Embryonic facial prominence (tissue), 1 donor: ENCODE measurements at regions not wholly inside any gene's neighbourhood (a gene's known extent, or its start where the extent isn't known, plus 50 kb on each side); places are given as distances from the start of the nearest gene placed in this dataset.

Source experiments
- DNase-seq: peaks from one replicate; pipeline ENCODE4 v3.0.0-alpha.2; 2016; ENCODE audit errors: extremely low spot score

GRCh38 chr4:136680761-136681160 lies 851.5 kb downstream of the PCDH18 start:
- no peak for DNase-seq

GRCh38 chr4:136680271-136680670 lies 852.0 kb downstream of the PCDH18 start:
- DNase-seq = no peak

DNA sequence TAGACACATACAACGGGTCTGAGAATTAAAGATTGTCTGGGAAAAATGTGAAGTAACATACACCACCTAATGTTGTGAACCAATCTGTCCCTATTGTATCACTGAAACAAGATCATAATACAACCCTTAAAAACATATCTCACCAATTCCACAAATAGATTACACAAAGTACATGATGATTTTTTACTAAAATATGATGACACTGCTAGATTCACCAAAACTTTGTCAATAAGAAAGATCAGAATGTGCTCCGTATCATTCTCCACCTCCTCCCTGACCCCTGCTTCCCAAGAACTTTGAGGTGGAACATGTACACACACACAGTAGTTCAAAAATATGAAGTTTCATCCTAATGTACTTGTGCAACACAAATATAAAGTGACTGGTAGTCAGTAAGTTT lies 862.0 kb downstream of the PCDH18 start:
- DNase-seq = no peak

DNA sequence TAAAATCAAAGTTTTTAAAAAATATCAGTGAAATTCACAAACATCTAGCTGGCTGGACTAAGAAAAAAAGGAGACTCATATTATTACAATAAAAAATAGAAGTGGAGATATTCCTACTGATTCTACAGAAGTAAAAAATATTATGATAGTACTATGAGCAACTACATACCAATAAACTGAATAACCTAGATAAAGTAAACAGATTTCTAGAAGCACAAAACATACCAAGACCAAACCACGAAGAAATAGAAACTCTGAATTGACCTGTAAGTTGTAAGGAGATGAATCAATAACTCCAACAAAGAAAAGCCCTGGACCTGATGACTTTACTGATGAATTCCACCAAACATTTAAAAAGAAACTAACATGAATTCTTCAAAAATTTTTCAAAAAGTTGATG lies 867.3 kb downstream of the PCDH18 start:
- DNase-seq = no peak

- DNase-seq = no peak
Observed at GRCh38 chr4:136662539-136662938, 869.8 kb downstream of the PCDH18 start.

DNA sequence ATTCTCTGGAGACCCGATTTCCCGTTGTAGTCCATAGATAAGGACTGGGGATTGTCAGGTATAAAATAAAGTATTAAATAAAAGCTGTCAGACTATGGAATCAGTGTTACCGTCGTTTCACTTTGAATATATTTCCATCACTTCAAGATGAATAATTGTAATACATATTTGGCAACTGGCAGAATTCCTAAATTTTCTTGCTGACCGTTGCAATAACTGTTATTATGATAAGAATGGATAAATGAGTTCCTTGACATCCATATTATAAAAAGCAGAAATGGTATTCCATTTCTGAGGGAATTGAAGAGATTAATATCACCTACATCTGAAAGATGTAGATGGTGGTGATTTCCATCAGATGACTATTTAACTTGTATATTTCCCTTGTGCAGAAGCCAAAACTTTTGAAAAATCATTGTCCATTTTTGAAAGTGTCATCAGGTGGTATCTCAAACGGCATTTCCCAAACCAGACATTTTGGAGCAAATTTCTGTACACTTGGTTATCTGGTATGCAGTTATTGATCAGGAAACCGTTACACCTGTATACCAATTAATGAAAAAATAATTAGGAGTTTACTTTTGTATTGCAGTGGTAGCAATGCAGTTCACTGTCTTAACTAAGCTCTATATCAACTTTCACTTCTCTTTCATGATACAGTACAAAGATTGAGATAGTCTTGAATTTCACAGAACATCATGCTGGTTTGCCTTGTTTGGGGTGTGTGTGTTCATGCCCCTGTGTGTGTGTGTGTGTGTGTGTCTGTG lies 878.5 kb downstream of the PCDH18 start:
- DNase-seq = no peak

DNA sequence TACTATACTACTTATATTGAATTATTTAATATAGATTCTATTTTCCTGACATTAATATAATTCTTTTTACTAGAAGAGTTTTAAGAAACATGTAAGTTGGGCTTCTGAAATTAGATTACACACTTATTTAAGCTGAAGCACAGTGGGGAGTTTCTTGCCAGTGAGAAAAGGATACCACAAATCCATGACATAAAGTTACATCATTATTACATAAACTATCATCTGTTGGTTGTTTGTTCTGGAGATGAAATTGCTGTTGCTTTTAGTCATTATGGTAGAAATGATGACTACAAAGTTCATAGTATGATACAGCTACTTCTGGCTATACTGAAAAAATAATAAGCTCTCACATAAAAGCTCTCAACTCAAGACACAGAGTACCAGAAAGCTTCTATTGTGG lies 880.4 kb downstream of the PCDH18 start:
- DNase-seq = no peak

GRCh38 chr4:136651278-136651667 lies 881.0 kb downstream of the PCDH18 start:
- no peak for DNase-seq

- no peak for DNase-seq
Observed at GRCh38 chr4:136650541-136651277, 881.6 kb downstream of the PCDH18 start.

- DNase-seq = no peak
Observed at GRCh38 chr4:136644279-136644678, 888.0 kb downstream of the PCDH18 start.

DNA sequence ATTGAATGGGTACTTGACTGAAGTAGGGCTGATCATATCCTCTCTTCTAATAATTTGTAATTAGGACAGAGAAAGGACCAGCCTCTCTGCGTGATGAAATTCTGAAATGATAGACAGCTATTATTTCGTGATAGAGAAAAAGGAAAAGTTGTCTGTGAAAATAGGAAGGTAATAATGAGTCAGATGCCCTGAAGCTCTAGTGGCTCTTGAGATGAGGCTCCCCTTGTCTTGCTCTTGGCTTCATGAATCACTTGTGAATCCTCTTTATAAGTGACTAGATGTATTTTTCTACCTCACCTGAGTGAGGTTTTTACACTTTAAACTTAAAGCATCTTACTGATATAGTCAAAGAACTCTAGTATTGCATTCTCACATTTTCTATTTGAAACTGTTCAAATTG lies 888.9 kb downstream of the PCDH18 start:
- DNase-seq = no peak

DNA sequence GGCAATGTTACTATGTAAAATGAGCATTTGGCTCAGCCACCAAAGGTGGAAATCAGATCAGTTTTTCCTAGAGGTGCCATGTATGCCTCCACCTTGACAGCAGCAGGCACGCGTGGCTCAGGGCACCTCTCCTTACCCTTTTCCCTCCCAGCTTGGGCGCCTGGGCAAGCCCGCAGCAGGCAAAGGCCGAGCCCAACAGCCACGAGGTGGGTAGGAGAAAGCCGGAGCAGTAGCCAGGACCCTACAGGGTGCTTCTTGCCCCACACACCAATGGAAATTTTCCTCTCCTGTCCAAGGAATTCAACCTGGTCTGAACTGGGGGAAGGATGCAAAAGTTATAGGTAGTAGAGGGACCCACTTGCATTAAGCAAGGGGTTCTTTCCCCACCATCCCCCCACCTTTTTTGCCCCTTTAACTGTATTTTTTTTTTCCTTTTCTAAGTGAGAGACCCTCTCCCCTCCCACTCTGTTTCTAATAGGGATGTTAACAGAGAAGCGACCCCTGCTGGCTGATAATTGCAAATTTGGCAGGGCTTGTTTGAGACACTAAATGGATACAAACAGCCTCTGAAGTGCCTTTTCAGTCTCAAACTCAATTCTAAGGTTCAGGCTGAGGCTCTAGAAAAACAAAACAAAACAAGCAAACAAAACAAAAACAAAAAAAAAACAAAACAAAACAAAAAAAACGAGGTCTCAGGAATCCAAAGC lies 895.1 kb downstream of the PCDH18 start:
- DNase-seq = no peak

GRCh38 chr4:136636155-136636554 lies 896.1 kb downstream of the PCDH18 start:
- DNase-seq = no peak

DNA sequence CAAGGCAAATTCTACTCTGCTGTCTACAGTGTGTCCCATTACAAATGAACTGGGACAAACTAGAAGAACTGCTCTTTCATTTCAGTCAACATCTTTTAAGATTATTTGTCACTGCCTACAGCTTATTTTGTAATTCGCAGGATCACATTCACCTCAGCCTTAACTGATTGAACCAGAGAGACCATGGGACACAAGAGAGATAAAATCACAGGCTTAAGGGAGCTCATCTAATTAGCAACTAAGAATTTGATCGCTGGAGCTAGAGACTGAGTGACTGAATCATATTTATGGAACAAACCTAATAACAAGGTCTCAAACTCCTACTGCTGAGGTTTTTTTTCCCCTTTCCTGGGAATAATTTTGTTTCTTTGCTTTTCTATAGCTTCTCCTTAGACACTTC lies 898.2 kb downstream of the PCDH18 start:
- DNase-seq = no peak

- no peak for DNase-seq
Observed at GRCh38 chr4:136599890-136600289, 932.4 kb downstream of the PCDH18 start.

GRCh38 chr4:136590440-136590839 lies 941.9 kb downstream of the PCDH18 start:
- no peak for DNase-seq

GRCh38 chr4:136583567-136583966 lies 948.7 kb downstream of the PCDH18 start:
- DNase-seq = no peak

GRCh38 chr4:136581119-136581518 lies 951.2 kb downstream of the PCDH18 start:
- no peak for DNase-seq

- DNase-seq = no peak
Observed at GRCh38 chr4:136575146-136575545, 957.1 kb downstream of the PCDH18 start.

- DNase-seq = no peak
Observed at GRCh38 chr4:136573460-136573859, 958.8 kb downstream of the PCDH18 start.

DNA sequence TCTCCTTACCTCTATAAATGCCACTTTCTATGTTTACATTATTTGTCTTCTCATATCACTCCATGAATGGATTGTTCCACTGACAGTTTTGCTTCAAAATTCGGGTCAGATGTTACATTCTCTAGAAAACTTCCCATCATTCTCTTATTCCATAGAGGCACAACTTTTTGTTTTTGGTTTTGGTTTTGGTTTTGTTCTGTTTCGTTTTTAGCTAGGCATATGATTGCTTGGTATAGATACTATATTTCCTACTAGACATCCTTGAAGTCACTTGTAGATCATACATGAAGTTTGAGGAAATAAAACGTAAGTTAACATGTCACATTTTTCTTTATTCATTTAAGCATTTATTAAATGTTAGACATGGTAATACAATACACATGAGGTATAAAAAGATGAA lies 961.0 kb downstream of the PCDH18 start:
- no peak for DNase-seq

DNA sequence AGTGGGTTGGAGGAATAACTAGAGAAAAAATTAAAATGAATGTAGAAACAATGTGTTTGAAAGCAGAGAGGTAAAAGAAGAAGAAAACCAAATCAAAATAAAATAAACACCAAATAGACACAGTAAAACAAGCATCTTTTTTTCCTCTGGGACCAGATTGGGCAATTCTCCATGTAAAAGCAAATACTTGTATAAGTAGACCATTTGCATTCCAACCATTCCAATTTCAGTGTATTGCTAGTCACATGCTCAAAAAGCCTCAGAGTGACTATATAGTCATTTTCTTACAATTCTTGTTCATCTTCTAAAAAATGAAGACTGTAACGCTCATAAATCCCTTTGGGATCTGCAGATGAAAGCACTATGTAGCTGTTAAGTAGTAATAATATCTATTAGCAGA lies 969.5 kb downstream of the PCDH18 start:
- DNase-seq = no peak
